ENCODE measurements at regions not wholly inside any gene's neighbourhood (a gene's known extent, or its start where the extent isn't known, plus 50 kb on each side); places are given as distances from the start of the nearest gene placed in this dataset.

- Histone ChIP-seq H3K9me3 (ENCODE audit: control insufficient read depth, low read length) (no peaks in the 10 kb centered on the region), H3K9ac (no peak overlapping the region), H3K27me3 (ENCODE audit: control insufficient read depth, insufficient read depth, low read length) (no peaks in the 10 kb centered on the region), H3K4me1 (no peaks in the 10 kb centered on the region), H3K4me3 (ENCODE audit: low read depth, low read length) (no peak overlapping the region), H3K27ac (no peak overlapping the region), H2AFZ (no peak overlapping the region), H3K4me2 (ENCODE audit: low read length) (no peak overlapping the region), H3K36me3 (ENCODE audit: control insufficient read depth, insufficient read depth, low read length) (no peaks in the 10 kb centered on the region), H3K79me2 (no peaks in the 10 kb centered on the region)
- TF ChIP-seq CTCF (IDR thresholded peaks at IDR 0.05): no peak
Observed at GRCh38 chr2:21467280-21467818, 343.6 kb downstream of the TDRD15 start.

GRCh38 chr2:21467910-21468309 lies 344.1 kb downstream of the TDRD15 start:
- Histone ChIP-seq H3K36me3 (ENCODE audit: control insufficient read depth, insufficient read depth, low read length) (no peaks in the 10 kb centered on the region), H3K4me3 (ENCODE audit: low read depth, low read length) (no peak overlapping the region), H3K27ac (no peak overlapping the region), H3K79me2 (no peaks in the 10 kb centered on the region), H3K9ac (no peak overlapping the region), H3K27me3 (ENCODE audit: control insufficient read depth, insufficient read depth, low read length) (no peaks in the 10 kb centered on the region), H3K9me3 (ENCODE audit: control insufficient read depth, low read length) (no peaks in the 10 kb centered on the region), H2AFZ (no peak overlapping the region), H3K4me2 (ENCODE audit: low read length) (no peak overlapping the region), H3K4me1 (no peaks in the 10 kb centered on the region)
- TF ChIP-seq CTCF (IDR thresholded peaks at IDR 0.05): no peak

GRCh38 chr2:21468624-21469023 lies 344.9 kb downstream of the TDRD15 start:
- H3K4me2 ChIP-seq (ENCODE audit: low read length): no peak overlapping the region
- H3K9me3 ChIP-seq (ENCODE audit: control insufficient read depth, low read length): no peaks in the 10 kb centered on the region
- no peaks in the 10 kb centered on the region for H3K4me1 ChIP-seq
- no peak overlapping the region for H3K27ac ChIP-seq
- no peak for TF ChIP-seq CTCF (IDR thresholded peaks at IDR 0.05)
- H3K79me2 ChIP-seq: no peaks in the 10 kb centered on the region
- H3K4me3 ChIP-seq (ENCODE audit: low read depth, low read length): no peak overlapping the region
- no peak overlapping the region for H2AFZ ChIP-seq
- H3K36me3 ChIP-seq (ENCODE audit: control insufficient read depth, insufficient read depth, low read length): no peaks in the 10 kb centered on the region
- no peaks in the 10 kb centered on the region for H3K27me3 ChIP-seq (ENCODE audit: control insufficient read depth, insufficient read depth, low read length)
- H3K9ac ChIP-seq: no peak overlapping the region

- Histone ChIP-seq H3K9ac (no peak overlapping the region), H3K27ac (no peak overlapping the region), H3K36me3 (ENCODE audit: control insufficient read depth, insufficient read depth, low read length) (no peaks in the 10 kb centered on the region), H2AFZ (no peak overlapping the region), H3K27me3 (ENCODE audit: control insufficient read depth, insufficient read depth, low read length) (no peaks in the 10 kb centered on the region), H3K4me1 (no peaks in the 10 kb centered on the region), H3K4me2 (ENCODE audit: low read length) (no peak overlapping the region), H3K4me3 (ENCODE audit: low read depth, low read length) (no peak overlapping the region), H3K79me2 (no peaks in the 10 kb centered on the region), H3K9me3 (ENCODE audit: control insufficient read depth, low read length) (no peaks in the 10 kb centered on the region)
- TF ChIP-seq CTCF (IDR thresholded peaks at IDR 0.05): no peak
Observed at GRCh38 chr2:21469158-21469557, 345.4 kb downstream of the TDRD15 start.

GRCh38 chr2:21469564-21469963 lies 345.8 kb downstream of the TDRD15 start:
- Histone ChIP-seq H3K4me2 (ENCODE audit: low read length) (no peak overlapping the region), H3K36me3 (ENCODE audit: control insufficient read depth, insufficient read depth, low read length) (no peaks in the 10 kb centered on the region), H2AFZ (no peak overlapping the region), H3K9me3 (ENCODE audit: control insufficient read depth, low read length) (no peaks in the 10 kb centered on the region), H3K27me3 (ENCODE audit: control insufficient read depth, insufficient read depth, low read length) (no peaks in the 10 kb centered on the region), H3K4me1 (no peaks in the 10 kb centered on the region), H3K27ac (no peak overlapping the region), H3K79me2 (no peaks in the 10 kb centered on the region), H3K9ac (no peak overlapping the region), H3K4me3 (ENCODE audit: low read depth, low read length) (no peak overlapping the region)
- no peak for TF ChIP-seq CTCF (IDR thresholded peaks at IDR 0.05)

Measured in parathyroid adenoma (tissue), 2 donors.